GM19468 (cell line): ENCODE measurements at regions not wholly inside any gene's neighbourhood (a gene's known extent, or its start where the extent isn't known, plus 50 kb on each side); places are given as distances from the start of the nearest gene placed in this dataset.

ENCODE experiments used
- ATAC-seq: cut with Tn5 transposase; IDR thresholded peaks from one replicate; pipeline ENCODE4 v1.9.1; 2021; ENCODE audit warnings: mild to moderate bottlenecking, moderate library complexity, moderate number of reproducible peaks; ENCODE audit not compliant: unreplicated experiment; ENCODE audit errors: extremely low read depth

DNA sequence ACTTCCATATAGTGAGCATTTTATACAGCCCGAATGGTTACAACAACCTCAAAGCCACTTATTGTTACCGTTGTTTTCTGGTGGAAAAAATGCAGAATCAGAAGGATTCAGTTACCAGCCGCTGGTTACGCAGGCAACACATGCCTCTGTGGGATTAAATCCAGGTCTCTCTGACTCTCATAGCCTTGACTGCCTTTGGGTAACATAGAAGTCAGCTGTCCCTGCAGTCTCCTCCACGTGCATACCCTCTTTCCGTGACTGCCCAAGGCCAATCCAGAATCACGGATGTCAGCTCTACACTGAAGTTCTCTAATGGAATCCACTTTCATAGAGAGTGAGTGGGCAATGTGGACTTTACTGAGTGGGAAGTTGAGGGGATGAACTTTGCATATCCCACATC lies 189.5 kb upstream of the DNAJC19 start:
- no peak for ATAC-seq

GRCh38 chr3:181176601-181177000 lies 187.1 kb upstream of the DNAJC19 start:
- no peak for ATAC-seq

DNA sequence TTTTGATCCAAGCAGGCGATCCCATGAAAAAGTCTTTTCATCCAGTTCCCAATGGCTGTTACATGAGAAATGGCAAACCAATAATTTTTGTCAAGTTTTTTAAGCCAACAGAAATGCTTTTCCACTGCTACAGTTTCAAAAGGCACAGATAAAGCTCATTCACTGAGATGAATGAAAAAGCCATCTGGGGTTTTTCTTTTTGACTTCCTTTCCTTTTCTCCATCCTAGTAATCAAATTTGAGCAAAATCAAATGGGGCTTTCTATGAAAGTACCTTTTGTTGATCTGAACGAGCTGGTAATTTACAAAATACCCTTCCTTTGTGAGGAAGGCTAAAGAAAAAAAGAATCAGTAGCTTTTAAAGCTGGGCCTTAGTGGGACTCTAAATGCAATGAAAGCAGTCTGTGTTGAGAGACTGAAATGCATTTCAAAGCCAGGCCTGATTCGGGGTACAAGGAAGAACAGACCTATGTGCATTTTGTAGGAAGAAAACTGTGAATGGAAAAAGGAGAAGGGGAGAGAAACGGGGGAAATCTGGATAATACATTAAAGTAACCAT lies 185.2 kb upstream of the DNAJC19 start:
- ATAC-seq, result no peak

GRCh38 chr3:181174022-181174421 lies 184.5 kb upstream of the DNAJC19 start:
- no peak for ATAC-seq

GRCh38 chr3:181173227-181173626 lies 183.7 kb upstream of the DNAJC19 start:
- no peak for ATAC-seq

- ATAC-seq, result no peak
These were observed 145.3 kb upstream of the DNAJC19 start for GRCh38 chr3:181134873-181135272.

- no peak for ATAC-seq
These were observed 144.3 kb upstream of the DNAJC19 start for GRCh38 chr3:181133832-181134231.

DNA sequence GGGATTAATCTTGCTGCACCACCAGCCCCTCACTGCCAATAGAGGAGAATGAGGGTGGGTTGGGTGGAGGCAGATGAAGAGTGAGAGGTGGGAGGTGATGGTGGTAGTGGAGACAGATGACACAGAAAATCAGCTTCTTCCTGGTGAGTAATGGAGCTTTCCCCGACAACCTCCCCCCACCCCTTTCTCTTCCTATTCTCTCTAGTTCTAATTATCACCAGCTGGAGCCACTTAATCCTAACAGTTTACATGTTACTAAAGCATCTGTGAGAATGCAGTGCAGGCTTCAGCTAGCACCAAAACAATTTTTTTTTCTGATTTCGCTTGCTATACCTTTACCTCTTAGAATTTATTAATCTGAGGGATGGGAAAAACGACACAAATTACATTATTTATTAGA lies 116.1 kb upstream of the DNAJC19 start:
- ATAC-seq, result no peak

DNA sequence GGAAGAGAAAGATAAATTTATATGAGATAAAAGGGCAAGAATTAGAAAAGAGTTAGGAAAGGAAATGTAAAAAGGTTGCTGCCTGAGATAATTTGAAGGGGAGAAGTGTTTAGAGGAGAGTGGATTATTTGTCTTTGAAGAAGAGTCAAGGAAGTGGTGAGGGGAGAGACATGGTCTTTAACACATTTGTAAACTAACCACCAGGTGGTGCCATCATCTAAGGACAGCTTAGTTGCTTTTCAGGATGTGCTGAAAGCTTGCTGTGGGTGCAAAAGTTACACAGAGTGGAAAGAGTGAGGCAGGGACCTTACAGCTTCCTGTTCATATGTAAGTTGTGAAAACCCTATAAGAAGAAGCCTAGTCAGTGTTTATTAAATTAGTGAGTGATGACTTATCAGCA lies 114.1 kb upstream of the DNAJC19 start:
- no peak for ATAC-seq

DNA sequence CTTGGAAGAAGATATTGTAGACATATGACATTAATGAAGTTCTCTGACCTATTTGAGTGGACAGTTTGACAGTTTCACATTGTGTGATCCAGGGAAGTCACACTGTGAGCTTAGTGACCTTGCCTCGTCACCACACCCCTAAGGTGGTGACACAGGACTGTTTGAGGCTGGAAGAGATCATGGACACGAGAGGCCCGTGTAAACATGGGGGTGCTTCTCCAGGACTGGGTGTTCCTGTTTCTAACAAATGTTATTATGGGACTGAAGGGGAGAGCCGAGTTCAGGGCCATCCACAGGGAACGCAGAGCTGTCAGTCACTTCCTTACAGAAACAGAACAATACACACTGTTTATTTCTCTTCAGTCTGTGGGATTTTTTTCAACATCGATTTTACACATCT lies 96.5 kb upstream of the DNAJC19 start:
- no peak for ATAC-seq

DNA sequence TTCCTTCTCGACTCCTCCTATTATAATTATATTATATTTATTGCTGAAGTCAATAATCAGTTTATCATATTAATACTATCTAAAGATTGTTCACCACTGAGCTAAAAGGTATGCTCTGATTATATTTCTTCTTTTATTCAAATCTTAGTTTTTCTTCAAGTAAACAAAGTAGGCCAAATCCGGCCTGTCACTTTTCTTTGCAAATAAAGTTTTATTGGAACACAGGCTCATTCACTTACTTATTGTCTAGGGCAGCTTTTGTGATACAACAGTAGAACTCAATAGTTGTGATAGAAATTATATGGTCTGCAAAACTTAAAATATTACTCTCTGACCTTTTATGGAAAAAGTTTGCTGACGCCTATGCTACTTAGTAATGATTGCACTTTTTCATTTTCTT lies 92.4 kb upstream of the DNAJC19 start:
- no peak for ATAC-seq

DNA sequence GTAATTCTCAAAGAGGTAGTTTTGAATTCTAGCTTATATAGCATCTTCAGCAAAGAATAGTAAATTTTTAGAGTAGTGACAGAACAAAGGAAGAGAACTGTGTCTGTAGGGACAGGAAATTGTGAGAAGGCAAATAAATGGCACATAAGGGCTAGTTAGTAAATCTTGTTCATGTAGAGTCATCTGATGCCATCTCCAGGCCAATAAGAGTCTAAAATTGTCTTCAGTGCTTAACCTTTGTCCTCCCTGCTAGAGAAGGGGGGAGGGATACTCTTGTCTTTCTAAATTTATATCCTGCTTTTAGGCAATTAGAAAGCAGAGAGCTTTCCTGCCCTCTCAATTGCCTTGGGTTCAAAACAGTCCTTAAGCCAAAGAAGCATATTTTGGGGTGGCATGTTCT lies 87.0 kb upstream of the DNAJC19 start:
- no peak for ATAC-seq

DNA sequence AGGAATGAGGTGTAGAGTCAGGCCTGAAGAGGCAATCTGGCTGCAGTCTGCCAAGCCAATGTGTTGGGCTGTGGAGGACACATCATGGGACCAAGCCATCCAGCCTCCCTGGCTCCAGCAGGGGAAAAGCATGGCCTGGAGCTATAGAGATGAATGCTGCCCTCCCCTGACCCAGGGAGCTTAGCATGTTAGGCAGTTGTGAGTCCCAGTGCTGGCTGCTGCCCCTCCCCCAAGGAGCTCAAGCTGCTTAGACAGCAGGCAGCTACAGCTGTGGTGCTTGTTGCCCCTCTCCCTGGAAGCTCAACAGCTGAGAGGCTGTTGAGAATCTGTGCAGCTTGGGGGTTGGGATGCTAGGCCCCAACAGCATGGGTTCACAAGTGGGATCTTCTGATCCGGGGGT lies 85.6 kb upstream of the DNAJC19 start:
- ATAC-seq, result no peak

DNA sequence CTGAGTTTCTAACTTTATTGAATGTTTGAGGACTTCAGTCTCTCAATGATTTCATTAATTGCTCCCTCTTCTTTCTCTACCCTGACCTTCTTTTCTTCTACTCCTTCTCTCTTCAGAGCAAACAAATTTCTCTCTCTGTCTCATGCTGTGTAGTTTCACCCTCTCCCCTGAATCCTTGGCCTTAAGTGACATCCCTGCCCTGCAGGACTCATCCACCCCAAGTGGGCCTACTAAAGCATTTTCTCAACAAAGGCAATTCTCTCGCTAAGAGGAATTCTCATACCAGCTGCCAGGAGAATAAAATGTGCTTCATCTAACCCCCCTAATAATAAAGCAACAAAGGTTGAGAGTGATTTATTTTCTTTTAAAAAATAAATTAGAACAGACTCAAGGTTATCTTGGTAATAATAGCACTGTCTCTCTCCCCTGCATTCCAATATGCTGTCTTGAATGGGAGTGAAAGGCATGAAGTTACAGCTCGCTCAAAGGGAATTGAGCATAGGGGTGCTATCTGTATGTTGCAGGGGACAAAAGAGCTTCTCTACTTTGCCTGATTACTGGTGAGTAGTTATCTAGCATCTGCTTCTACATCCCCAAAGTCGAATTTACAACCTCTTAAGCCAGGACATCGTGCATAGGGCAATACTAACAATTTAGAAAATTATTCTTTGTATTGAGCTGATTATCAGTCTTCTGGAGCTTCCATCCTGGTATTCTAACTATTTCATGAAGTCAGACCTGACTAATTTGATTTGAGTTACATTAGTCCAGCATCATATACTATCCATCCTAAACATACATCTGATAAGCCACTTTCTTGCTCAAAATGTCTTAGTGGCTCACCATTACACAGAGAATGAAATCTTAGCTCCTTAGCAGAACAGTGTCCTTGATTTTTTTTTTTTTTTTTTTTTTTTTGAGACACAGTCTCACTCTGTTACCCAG lies 76.9 kb upstream of the DNAJC19 start:
- no peak for ATAC-seq

DNA sequence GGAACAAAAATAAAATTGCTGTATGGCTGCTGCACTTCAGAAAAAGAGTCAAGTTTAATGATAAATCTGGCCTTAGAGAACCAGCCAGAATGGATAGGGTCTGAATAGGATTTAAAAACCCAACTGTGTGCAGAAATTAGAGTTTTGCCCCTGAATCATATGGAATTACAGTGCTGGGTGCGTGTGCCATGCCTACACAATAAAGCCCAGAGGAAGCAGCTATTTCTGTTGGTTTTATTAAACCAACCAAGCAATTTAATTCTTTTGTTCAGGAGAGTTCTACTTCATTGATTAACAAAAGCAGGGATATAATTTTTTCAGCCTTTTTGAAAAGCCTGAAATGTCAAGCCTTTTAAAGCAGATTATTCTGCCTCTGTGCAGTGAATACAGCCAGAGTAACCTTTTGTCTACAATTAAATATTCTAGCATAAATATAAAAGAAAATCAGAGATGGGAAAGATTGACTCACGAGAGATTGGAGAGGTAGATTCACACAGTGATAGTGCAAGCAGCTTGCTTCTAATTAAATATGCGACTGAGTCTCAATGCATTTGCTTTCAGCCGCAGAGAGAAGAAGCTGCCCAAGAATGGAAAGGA lies 66.7 kb upstream of the DNAJC19 start:
- ATAC-seq, result no peak

GRCh38 chr3:181054538-181054937 lies 65.0 kb upstream of the DNAJC19 start:
- ATAC-seq, result no peak

DNA sequence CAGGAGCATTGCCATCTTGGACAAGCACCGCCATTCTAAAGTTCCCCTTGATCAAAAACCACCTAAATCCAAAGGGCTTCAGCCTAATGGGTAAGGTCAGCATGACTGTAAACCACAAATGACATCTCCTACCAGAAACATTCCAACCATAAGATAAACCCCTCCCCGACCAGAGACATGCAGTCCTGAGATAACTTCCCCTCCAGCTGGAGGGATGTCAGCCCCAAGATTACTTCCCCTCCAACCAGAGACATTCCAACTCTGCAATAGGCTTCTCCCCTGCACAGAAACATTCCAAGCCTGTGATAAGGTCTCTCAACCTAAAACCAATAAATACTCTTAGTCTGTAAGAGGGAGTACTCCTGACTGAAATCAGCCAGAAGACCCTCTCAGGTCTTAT lies 62.7 kb upstream of the DNAJC19 start:
- ATAC-seq, result no peak

GRCh38 chr3:181050738-181051137 lies 61.2 kb upstream of the DNAJC19 start:
- ATAC-seq, result no peak

GRCh38 chr3:181040030-181040429 lies 50.5 kb upstream of the DNAJC19 start:
- no peak for ATAC-seq
